ENCODE measurements at regions not wholly inside any gene's neighbourhood (a gene's known extent, or its start where the extent isn't known, plus 50 kb on each side); places are given as distances from the start of the nearest gene placed in this dataset.

- CTCF ChIA-PET = no interaction called here
- no peak for ATAC-seq
Measured at GRCh38 chr4:165774326-165774725, 98.7 kb upstream of the TLL1 start.

More at GRCh38 chr4:165774326-165774725, 98.7 kb upstream of the TLL1 start:
- Histone ChIP-seq H3K27me3 (ENCODE audit: insufficient read depth, low read length) (no peaks in the 10 kb centered on the region), H3K4me2 (ENCODE audit: low read length) (no peak overlapping the region), H2AFZ (ENCODE audit: low read depth, low read length, poor library complexity, severe bottlenecking) (no peak overlapping the region), H3K79me2 (ENCODE audit: insufficient read depth, low read length) (no peaks in the 10 kb centered on the region), H3K36me3 (ENCODE audit: control insufficient read depth in 1 of 2, insufficient read depth in 2 of 2, low read length in 2 of 2) (no peaks in the 10 kb centered on the region), H4K20me1 (ENCODE audit: insufficient read depth) (no peaks in the 10 kb centered on the region), H3K9me3 (ENCODE audit: control insufficient read depth in 1 of 2, insufficient read depth in 1 of 2, low read depth in 1 of 2, low read length in 2 of 2) (no peaks in the 10 kb centered on the region), H3K4me3 (replicated peaks in 1 of 2; ENCODE audit: low read depth in 1 of 2, low read length in 2 of 2) (no peak overlapping the region), H3K9ac (ENCODE audit: low read length) (no peak overlapping the region), H3K9me2 (ENCODE audit: insufficient read depth) (no peaks in the 10 kb centered on the region), H3K27ac (ENCODE audit: low read depth, low read length) (no peak overlapping the region), H3K4me1 (ENCODE audit: control insufficient read depth in 1 of 2, insufficient read depth in 2 of 2, low read length in 2 of 2) (no peaks in the 10 kb centered on the region)
- no peak for DNase-seq (ENCODE audit: low read depth, low spot score)
- intact Hi-C loops (cut with micrococcal nuclease) = no loop called here
- ChIA-PET POLR2A (no interaction called here), RAD21 (ENCODE audit: low non-redundant PET in 1 of 2, low total read pairs in 2 of 2, uncharacterized antibody in 2 of 2, unreplicated experiment in 2 of 2) (no interaction called here)
- TF ChIP-seq, protein P1, sequence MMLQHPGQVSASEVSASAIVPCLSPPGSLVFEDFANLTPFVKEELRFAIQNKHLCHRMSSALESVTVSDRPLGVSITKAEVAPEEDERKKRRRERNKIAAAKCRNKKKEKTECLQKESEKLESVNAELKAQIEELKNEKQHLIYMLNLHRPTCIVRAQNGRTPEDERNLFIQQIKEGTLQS (IDR thresholded peaks at IDR 0.05) = no peak
- TF ChIP-seq, protein P2, sequence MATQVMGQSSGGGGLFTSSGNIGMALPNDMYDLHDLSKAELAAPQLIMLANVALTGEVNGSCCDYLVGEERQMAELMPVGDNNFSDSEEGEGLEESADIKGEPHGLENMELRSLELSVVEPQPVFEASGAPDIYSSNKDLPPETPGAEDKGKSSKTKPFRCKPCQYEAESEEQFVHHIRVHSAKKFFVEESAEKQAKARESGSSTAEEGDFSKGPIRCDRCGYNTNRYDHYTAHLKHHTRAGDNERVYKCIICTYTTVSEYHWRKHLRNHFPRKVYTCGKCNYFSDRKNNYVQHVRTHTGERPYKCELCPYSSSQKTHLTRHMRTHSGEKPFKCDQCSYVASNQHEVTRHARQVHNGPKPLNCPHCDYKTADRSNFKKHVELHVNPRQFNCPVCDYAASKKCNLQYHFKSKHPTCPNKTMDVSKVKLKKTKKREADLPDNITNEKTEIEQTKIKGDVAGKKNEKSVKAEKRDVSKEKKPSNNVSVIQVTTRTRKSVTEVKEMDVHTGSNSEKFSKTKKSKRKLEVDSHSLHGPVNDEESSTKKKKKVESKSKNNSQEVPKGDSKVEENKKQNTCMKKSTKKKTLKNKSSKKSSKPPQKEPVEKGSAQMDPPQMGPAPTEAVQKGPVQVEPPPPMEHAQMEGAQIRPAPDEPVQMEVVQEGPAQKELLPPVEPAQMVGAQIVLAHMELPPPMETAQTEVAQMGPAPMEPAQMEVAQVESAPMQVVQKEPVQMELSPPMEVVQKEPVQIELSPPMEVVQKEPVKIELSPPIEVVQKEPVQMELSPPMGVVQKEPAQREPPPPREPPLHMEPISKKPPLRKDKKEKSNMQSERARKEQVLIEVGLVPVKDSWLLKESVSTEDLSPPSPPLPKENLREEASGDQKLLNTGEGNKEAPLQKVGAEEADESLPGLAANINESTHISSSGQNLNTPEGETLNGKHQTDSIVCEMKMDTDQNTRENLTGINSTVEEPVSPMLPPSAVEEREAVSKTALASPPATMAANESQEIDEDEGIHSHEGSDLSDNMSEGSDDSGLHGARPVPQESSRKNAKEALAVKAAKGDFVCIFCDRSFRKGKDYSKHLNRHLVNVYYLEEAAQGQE (IDR thresholded peaks at IDR 0.05; ENCODE audit: low read depth) = no peak
- TF ChIP-seq ZNF274 (IDR thresholded peaks at IDR 0.05; ENCODE audit: low read depth, low read length) = no peak
- TF ChIP-seq SIN3A (IDR thresholded peaks at IDR 0.05; ENCODE audit: low read depth) = no peak
- no peak for TF ChIP-seq ZFX (IDR thresholded peaks at IDR 0.05)
- TF ChIP-seq TCF7L2 (IDR thresholded peaks at IDR 0.05; ENCODE audit: borderline replicate concordance, extremely low read depth, insufficient read depth, insufficient read length) = no peak
- no peak for TF ChIP-seq MAX (IDR thresholded peaks at IDR 0.05)
- no peak for TF ChIP-seq SP1 (IDR thresholded peaks at IDR 0.05; ENCODE audit: low read depth)
- TF ChIP-seq CBX3 (IDR thresholded peaks at IDR 0.05; ENCODE audit: low read depth) = no peak
- no peak for TF ChIP-seq SRF (IDR thresholded peaks at IDR 0.05; ENCODE audit: low read depth)
- TF ChIP-seq EZH2 (IDR thresholded peaks at IDR 0.05) = no peak
- no TSS peak for BruUV-seq (replicated peaks)
